ENCODE measurements at regions not wholly inside any gene's neighbourhood (a gene's known extent, or its start where the extent isn't known, plus 50 kb on each side); places are given as distances from the start of the nearest gene placed in this dataset.

GRCh38 chr10:31146491-31147209 is 115.0 kb upstream of the ZNF438 start:
- DNase-seq = no peak
- H3K36me3 ChIP-seq = no peaks in the 10 kb centered on the region
- no peak for TF ChIP-seq CTCF (IDR thresholded peaks at IDR 0.05; ENCODE audit: low read depth, low read length)
- no peaks in the 10 kb centered on the region for H3K9me3 ChIP-seq (ENCODE audit: severe bottlenecking)
- no peak overlapping the region for H3K4me3 ChIP-seq (ENCODE audit: low read depth, low read length)
- H3K27me3 ChIP-seq (ENCODE audit: insufficient read depth, low read depth, severe bottlenecking) = no peaks in the 10 kb centered on the region
- H3K27ac ChIP-seq = no peak overlapping the region

GRCh38 chr10:31147210-31147608 is 115.5 kb upstream of the ZNF438 start:
- no peak for DNase-seq
- Histone ChIP-seq H3K36me3 (no peaks in the 10 kb centered on the region), H3K4me3 (ENCODE audit: low read depth, low read length) (no peak overlapping the region), H3K27ac (no peak overlapping the region), H3K27me3 (ENCODE audit: insufficient read depth, low read depth, severe bottlenecking) (no peaks in the 10 kb centered on the region), H3K9me3 (ENCODE audit: severe bottlenecking) (no peaks in the 10 kb centered on the region)
- no peak for TF ChIP-seq CTCF (IDR thresholded peaks at IDR 0.05; ENCODE audit: low read depth, low read length)

GRCh38 chr10:31148951-31149350 is 117.3 kb upstream of the ZNF438 start:
- no peak for TF ChIP-seq CTCF (IDR thresholded peaks at IDR 0.05; ENCODE audit: low read depth, low read length)
- Histone ChIP-seq H3K9me3 (ENCODE audit: severe bottlenecking) (no peaks in the 10 kb centered on the region), H3K27me3 (ENCODE audit: insufficient read depth, low read depth, severe bottlenecking) (no peaks in the 10 kb centered on the region), H3K36me3 (no peaks in the 10 kb centered on the region), H3K27ac (no peak overlapping the region), H3K4me3 (ENCODE audit: low read depth, low read length) (no peak overlapping the region)
- no peak for DNase-seq

- Histone ChIP-seq H3K27me3 (ENCODE audit: insufficient read depth, low read depth, severe bottlenecking) (no peaks in the 10 kb centered on the region), H3K27ac (no peak overlapping the region), H3K4me3 (ENCODE audit: low read depth, low read length) (no peak overlapping the region), H3K9me3 (ENCODE audit: severe bottlenecking) (no peaks in the 10 kb centered on the region), H3K36me3 (no peaks in the 10 kb centered on the region)
- TF ChIP-seq CTCF (IDR thresholded peaks at IDR 0.05; ENCODE audit: low read depth, low read length) = no peak
- DNase-seq = no peak
Measured at GRCh38 chr10:31149835-31150512, 118.3 kb upstream of the ZNF438 start.

- TF ChIP-seq CTCF (IDR thresholded peaks at IDR 0.05; ENCODE audit: low read depth, low read length) = no peak
- Histone ChIP-seq H3K36me3 (no peaks in the 10 kb centered on the region), H3K4me3 (ENCODE audit: low read depth, low read length) (no peak overlapping the region), H3K27ac (no peak overlapping the region), H3K27me3 (ENCODE audit: insufficient read depth, low read depth, severe bottlenecking) (no peaks in the 10 kb centered on the region), H3K9me3 (ENCODE audit: severe bottlenecking) (no peaks in the 10 kb centered on the region)
- DNase-seq = no peak
Measured at GRCh38 chr10:31151301-31151700, 119.6 kb upstream of the ZNF438 start.

Data from WERI-Rb-1 (cell line).